GM13977 (cell line): ENCODE measurements at regions not wholly inside any gene's neighbourhood (a gene's known extent, or its start where the extent isn't known, plus 50 kb on each side); places are given as distances from the start of the nearest gene placed in this dataset.

ENCODE experiments used
- DNase-seq: peaks from one replicate; pipeline ENCODE4 v3.0.0; 2012; ENCODE audit warnings: low spot score
- in situ Hi-C: fragments of 300-500 bp; cut with MboI; formaldehyde crosslinking; loops from one replicate; pipeline ENCODE4 v1.12.0; 2022; ENCODE audit warnings: low sequenced_read_pairs, low pct_unique_long_range_greater_than_20kb, mixed read lengths, inconsistent platforms; ENCODE audit not compliant: unreplicated experiment
- TF ChIP-seq, protein P1 (sequence below): IDR thresholded peaks from 2 replicates; pipeline ENCODE4 v1.5.1; 2012; ENCODE audit warnings: mild to moderate bottlenecking, control low read depth; ENCODE audit not compliant: insufficient read depth; ENCODE audit errors: extremely low read depth, missing control alignments

DNA sequence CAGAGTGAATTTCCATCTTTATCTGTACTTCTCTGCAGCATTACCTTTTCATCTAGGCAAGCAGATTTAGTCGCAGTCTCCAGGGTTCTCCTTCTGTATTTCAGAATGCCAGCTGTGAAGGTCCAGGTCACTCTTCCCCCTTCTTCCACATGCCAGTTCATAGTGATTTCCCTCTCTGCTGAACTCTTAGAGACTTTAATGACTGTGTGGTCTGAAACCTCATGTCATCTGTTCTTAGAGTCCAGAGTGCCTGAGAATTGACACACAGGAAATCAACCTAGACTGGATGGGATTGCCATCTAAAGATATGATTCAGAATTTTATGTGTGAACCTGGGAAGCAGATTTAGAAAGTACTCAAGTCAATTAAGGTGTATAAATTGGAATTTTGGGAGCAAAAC lies 248.1 kb downstream of the TPBG start:
- TF ChIP-seq, protein P1, sequence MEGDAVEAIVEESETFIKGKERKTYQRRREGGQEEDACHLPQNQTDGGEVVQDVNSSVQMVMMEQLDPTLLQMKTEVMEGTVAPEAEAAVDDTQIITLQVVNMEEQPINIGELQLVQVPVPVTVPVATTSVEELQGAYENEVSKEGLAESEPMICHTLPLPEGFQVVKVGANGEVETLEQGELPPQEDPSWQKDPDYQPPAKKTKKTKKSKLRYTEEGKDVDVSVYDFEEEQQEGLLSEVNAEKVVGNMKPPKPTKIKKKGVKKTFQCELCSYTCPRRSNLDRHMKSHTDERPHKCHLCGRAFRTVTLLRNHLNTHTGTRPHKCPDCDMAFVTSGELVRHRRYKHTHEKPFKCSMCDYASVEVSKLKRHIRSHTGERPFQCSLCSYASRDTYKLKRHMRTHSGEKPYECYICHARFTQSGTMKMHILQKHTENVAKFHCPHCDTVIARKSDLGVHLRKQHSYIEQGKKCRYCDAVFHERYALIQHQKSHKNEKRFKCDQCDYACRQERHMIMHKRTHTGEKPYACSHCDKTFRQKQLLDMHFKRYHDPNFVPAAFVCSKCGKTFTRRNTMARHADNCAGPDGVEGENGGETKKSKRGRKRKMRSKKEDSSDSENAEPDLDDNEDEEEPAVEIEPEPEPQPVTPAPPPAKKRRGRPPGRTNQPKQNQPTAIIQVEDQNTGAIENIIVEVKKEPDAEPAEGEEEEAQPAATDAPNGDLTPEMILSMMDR: no peak
- DNase-seq: no peak
- in situ Hi-C loops: no loop called here

DNA sequence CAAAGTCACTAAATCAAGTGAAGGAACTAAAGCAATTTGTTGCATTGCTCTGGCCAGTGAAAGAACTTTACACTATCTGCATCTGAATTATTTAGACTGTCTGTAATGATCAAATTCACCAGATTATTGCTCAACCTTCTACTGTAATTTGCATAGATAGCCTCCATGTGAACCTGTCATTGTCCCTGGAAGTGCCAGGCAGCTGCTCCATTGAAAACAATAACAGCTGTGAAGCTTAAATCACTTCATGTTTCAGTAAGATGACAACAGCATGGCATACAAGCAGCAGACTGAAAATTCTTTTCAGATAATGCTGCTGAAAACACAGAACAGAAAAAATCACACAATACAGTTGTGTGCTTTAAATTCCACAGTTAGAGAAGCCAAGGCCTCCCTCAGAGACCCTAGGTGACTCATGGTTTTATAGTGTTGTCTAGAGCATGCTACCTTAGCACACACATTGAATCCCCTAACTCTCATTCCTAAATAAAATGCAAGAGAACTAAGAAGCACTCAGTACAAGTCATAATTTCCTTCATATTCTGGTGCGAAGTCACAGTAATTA lies 248.9 kb downstream of the TPBG start:
- in situ Hi-C loops: no loop called here
- TF ChIP-seq, protein P1: no peak
- DNase-seq: no peak

DNA sequence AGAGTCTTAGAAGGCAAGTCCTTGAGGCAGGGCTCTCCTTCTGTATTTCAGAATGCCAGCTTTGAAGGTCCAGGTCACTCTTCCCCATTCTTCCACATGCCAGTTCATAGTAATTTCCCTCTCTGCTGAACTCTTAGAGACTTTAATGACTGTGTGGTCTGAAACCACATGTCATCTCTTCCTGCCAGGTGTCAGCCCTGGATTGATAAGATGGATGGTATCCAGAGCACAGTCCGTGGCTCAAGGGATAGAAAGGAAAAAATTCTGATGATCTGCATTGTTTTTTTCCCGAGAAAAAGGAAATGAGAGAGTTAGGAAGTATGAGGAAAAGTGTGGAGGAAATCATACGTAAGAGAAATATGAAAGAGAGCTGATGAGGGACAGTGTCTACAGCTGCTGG lies 250.9 kb downstream of the TPBG start:
- DNase-seq: no peak
- in situ Hi-C loops: no loop called here
- TF ChIP-seq, protein P1: no peak

DNA sequence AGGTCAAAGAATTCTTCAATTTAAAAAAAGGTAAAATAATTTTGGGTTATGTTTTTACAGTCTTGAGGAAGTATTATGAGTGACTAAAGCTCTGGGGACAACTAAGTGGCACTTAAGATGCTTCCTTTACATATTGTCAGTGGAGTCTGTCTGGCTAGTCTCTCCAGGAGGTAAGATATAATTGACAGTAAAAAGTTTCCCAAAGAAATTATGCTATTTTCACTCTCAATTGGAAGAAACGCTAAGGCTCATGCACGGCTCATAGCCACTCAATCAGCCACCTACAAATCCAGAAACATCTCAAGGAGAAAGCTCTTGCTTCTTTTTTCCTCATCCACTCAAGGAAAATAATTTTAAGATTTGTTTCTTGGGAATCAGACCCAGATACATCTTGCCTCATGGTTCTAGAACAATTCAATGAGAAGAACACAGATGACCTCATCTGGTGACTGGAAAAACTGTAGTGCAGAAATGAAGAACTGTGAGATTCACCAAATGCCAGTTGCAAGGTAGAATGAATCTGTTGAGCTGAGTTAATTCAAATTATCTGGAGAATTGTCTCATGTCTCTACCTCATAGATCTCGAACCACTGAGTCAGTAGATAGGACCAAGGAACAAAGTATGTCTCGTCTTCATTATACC lies 252.9 kb downstream of the TPBG start:
- DNase-seq: no peak
- in situ Hi-C loops: no loop called here
- TF ChIP-seq, protein P1: no peak

DNA sequence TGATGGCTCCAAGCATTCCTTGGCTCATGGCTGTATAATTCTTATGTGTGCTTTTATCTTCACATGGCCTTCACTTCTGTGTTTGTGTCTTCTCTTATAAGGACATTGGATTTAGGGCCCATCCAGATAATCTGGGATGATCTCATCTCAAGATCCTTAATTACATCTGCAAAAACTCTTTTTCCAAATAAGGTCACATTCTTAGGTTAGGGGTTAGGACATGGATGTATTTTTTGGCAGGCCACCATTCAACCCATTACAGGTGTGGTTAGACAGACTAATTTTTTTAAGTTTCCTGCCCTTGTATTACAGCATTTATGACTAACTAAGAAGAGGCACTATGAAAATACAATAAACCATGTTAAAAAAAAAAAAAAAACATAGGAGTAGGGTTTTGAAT lies 254.0 kb downstream of the TPBG start:
- no peak for DNase-seq
- TF ChIP-seq, protein P1: no peak
- in situ Hi-C loops: no loop called here

DNA sequence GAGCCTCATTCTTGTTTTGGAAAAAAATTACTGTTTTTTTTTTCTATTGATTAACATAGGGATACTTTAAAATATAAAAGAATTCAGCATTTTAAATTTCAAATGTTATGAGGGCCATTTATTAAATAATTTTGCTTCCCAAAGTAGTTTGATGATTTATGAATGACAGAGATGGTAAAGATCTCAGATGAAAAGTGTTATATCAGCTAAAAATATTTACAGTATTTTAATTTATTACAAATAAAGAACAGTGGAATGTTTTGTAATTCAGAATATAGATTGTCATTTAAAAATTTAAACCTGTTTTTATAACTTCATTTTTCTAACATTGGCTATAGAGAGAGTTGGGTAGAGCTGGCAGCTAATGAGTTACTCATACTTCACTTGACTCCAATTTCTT lies 256.0 kb downstream of the TPBG start:
- no peak for DNase-seq
- TF ChIP-seq, protein P1: no peak
- in situ Hi-C loops: no loop called here
